ENCODE measurements at regions not wholly inside any gene's neighbourhood (a gene's known extent, or its start where the extent isn't known, plus 50 kb on each side); places are given as distances from the start of the nearest gene placed in this dataset.

GRCh38 chr7:18366394-18366793 lies 129.2 kb upstream of the HDAC9 start (continued):
- TF ChIP-seq ZNF462 (CRISPR knock-in tag; IDR thresholded peaks at IDR 0.05) (no peak), CREB1 (CRISPR knock-in tag; IDR thresholded peaks at IDR 0.05; ENCODE audit: low read depth) (no peak), ETS1 (IDR thresholded peaks at IDR 0.05) (no peak), STAT1 (IDR thresholded peaks at IDR 0.05; ENCODE audit: unreplicated experiment) (no peak), JUNB (IDR thresholded peaks at IDR 0.05; ENCODE audit: unreplicated experiment) (no peak), ZNF114 (CRISPR knock-in tag; IDR thresholded peaks at IDR 0.05) (no peak), NANOG (IDR thresholded peaks at IDR 0.05; ENCODE audit: borderline replicate concordance) (no peak), POLR2AphosphoS5 (IDR thresholded peaks at IDR 0.05; ENCODE audit: low read depth) (no peak)

DNA sequence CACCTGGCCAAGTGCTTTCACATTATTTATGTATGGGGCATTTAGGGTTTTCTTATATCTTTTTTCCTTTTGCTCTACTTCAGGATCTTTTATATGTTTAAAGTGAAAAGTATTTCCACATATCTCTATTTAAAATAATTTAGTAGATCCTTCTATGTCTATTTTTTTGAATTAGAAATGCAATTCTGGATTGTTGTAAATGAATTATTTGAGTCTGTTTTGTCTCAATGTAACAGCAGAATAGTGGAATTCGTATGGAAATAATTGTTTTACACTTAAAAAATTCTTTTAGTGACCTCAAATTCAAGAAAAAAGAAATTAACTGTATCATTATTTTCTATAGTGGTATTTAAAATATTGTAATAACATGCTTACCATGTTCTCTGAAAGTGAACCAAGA lies 126.5 kb upstream of the HDAC9 start:
- Mint-ChIP-seq H3K9me3 (no peaks in the 10 kb centered on the region), H3K36me3 (ENCODE audit: low read depth) (no peaks in the 10 kb centered on the region), H3K27ac (no peak overlapping the region), H3K27me3 (ENCODE audit: insufficient read depth, low read depth, poor library complexity) (no peaks in the 10 kb centered on the region), H3K4me1 (peaks cover 39% of the 10 kb centered on the region), H3K4me3 (no peak overlapping the region)
- no peak overlapping the region for H2AFZ ChIP-seq
- no peaks in the 10 kb centered on the region for H3K9me2 ChIP-seq (ENCODE audit: insufficient read depth)
- no peak overlapping the region for H3K27ac ChIP-seq (ENCODE audit: low read depth)
- H4K20me1 ChIP-seq (replicated peaks; ENCODE audit: insufficient read depth), result no peaks in the 10 kb centered on the region
- H3K79me2 ChIP-seq (replicated peaks; ENCODE audit: insufficient read depth), result no peaks in the 10 kb centered on the region
- TF ChIP-seq ZNF331 (CRISPR knock-in tag; IDR thresholded peaks at IDR 0.05; ENCODE audit: low read depth), result no peak
- TF ChIP-seq POLR2AphosphoS5 (IDR thresholded peaks at IDR 0.05; ENCODE audit: low read depth), result no peak
- TF ChIP-seq ZNF462 (CRISPR knock-in tag; IDR thresholded peaks at IDR 0.05), result no peak
- no peak for TF ChIP-seq EZH2 (IDR thresholded peaks at IDR 0.05; ENCODE audit: low read depth, unreplicated experiment)
- no peaks in the 10 kb centered on the region for H3F3A ChIP-seq (replicated peaks; ENCODE audit: low read depth)
- no peaks in the 10 kb centered on the region for H3K27me3 ChIP-seq (ENCODE audit: insufficient read depth)
- no peak for DNase-seq (ENCODE audit: low spot score)
- peaks cover 25% of the 10 kb centered on the region for H3K4me1 ChIP-seq (ENCODE audit: insufficient read depth)
- no peak for ATAC-seq
- no peak overlapping the region for H3K4me2 ChIP-seq
- H3K4me3 ChIP-seq, result no peak overlapping the region
- no peaks in the 10 kb centered on the region for H3K36me3 ChIP-seq (ENCODE audit: insufficient read depth)

Measured in GM23338 (cell line).